ENCODE measurements at regions not wholly inside any gene's neighbourhood (a gene's known extent, or its start where the extent isn't known, plus 50 kb on each side); places are given as distances from the start of the nearest gene placed in this dataset.

DNA sequence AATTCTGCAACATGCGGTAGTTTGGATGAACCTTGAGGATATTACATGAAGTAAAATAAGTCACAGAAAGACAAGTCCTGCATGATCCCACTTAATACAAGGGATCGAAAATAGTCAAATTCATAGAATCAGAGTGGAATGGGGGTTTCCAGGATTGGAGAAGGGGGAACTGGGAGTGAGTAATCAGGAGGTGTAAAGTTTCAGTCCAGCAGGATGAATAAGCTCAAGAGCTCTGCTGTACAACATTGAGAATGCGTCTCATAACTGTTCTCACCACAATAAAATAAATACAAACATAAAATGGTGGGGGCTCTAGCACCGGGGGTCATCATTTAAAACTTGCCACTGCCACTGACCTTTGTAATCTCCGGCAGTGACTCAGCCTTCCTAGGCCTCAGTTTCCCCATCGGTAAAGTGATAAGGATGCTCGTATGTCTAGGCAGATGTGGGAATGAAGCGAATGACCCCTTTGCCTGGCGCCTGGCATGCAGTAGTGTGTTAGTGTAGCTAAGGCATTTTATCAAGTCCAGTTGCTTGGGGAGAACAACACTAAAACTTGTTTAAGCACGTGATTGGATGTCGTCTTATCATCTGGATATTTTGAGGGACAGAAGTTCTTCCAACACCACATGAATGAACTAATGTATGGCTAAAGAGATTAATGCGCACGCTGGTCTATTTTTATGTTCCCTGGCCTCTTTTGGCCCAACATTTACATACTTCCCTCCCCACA is 421.1 kb downstream of the QKI start:
- no peak for DNase-seq (ENCODE audit: low spot score)

DNA sequence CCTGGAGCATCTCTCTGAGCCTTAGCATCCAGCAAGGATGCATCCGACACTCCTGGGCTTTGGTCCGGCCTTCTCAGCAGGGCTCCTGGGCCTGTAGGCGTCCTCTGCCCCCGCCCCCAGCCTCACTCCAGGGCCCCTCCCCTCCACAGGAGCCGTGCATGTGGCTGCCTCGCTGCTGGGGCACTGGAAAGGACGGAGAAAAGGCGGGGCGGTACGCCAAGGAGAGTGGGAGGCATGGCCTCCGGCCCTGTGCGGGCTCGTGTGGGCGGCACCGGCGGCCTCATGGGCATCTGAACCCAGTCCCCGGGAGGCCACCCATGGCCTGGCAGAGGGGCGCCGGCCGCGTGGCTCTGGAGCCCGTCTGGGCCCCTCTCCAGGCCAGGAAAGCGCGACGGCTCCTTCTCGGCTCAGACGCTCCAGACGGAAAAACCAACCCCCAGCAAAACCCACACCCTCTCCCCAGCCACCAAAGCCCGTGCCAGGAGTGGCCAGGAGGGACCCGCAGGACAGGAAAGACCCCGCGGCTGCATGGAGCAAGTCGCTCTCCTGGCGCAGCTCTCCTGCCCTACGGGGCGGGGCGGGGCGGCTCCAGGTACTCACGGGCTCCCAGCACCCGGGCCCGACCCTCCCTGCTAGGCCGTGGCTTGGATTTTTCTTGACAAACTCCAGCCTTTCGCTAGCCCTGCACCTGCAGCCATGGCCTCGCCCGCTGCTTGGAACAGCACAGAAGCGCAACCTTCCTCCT is 419.9 kb downstream of the QKI start:
- no peak for DNase-seq (ENCODE audit: low spot score)

GRCh38 chr6:163831736-163832135 is 417.2 kb downstream of the QKI start:
- no peak for DNase-seq (ENCODE audit: low spot score)

DNA sequence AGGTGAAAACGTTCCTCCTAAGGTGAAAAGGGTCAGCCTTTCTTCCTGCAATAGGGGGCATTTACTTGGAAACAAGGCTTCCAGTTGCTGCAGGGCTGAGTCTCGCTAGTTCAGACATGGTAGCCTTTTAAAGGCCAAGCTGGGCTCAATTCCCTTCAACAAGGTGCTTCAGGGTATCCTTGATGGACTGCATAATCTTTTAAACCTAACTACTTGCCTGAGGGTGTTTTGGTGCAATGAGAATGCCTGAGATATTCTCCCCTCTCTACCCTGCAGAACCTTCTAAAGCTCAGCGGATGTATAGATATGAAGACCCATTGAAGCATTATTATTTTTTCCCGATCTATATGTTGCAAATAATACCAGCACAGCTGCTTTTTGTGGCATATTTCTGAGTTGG is 416.1 kb downstream of the QKI start:
- DNase-seq (ENCODE audit: low spot score) = no peak

GRCh38 chr6:163828038-163828795 is 413.7 kb downstream of the QKI start:
- DNase-seq (ENCODE audit: low spot score) = no peak

GRCh38 chr6:163827143-163827542 is 412.6 kb downstream of the QKI start:
- no peak for DNase-seq (ENCODE audit: low spot score)

GRCh38 chr6:163826629-163827028 is 412.1 kb downstream of the QKI start:
- no peak for DNase-seq (ENCODE audit: low spot score)

GRCh38 chr6:163825033-163825432 is 410.5 kb downstream of the QKI start:
- DNase-seq (ENCODE audit: low spot score) = no peak

- no peak for DNase-seq (ENCODE audit: low spot score)
Measured at GRCh38 chr6:163823577-163823976, 409.1 kb downstream of the QKI start.

DNA sequence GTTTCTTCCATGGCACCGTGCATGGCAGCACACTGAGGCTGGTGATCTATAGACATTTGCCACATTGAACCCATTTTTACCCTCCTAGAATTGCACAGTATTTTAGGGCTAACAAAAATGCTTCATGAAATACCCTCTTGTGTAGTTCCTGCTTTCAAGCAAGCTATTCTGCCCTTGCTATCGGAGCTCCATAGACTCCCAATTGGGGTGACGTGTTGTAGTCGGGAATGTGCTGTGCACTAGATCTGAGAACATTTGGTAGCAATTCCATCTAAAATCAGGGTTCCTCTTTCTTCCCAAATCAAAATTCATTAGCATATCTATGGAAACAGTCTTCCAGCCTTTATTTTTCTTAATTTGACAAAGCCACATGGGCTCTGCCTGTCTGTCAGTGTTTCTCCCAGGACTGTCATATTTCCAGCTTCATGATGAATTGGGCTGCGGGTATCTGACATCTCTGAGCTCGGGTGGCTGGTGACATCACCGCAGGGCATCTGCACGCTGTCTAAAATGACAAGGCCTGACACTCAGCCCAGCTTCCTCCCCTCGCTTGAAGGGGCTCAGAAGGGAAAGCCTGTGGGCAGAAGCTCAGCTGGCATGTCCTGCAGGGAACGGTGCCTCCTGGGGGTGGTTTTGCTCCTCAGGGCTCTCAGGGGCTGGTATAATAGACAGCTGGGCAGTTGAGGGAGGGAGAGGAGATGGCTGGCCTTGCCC is 406.4 kb downstream of the QKI start:
- DNase-seq (ENCODE audit: low spot score) = no peak

DNA sequence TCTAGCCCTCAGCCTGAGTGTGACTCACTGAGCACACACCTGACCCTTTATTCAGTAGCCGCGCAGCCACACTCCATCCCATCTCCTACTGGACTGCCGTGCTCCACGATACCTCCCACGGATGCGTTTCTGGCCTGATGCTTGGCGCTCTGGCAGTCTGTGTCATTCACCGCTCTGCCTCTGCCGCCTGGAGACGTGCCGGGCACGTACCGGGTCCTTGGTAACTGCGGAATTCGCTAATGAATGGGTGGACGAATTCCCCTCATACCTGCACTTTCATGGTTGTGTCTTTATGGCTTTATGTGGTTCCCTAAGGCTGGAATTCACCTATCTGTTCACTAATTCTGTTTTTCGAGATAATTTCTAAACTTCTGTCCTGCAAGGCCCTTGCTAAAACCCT is 405.7 kb downstream of the QKI start:
- DNase-seq (ENCODE audit: low spot score) = no peak

- no peak for DNase-seq (ENCODE audit: low spot score)
Measured at GRCh38 chr6:163818719-163819118, 404.2 kb downstream of the QKI start.

- no peak for DNase-seq (ENCODE audit: low spot score)
Measured at GRCh38 chr6:163816441-163816840, 401.9 kb downstream of the QKI start.

GRCh38 chr6:163815796-163816195 is 401.3 kb downstream of the QKI start:
- no peak for DNase-seq (ENCODE audit: low spot score)

GRCh38 chr6:163814494-163815364 is 400.2 kb downstream of the QKI start:
- peak; percentile 70 for DNase-seq (ENCODE audit: low spot score)

GRCh38 chr6:163813979-163814493 is 399.5 kb downstream of the QKI start:
- DNase-seq (ENCODE audit: low spot score) = no peak

GRCh38 chr6:163811317-163811716 is 396.8 kb downstream of the QKI start:
- DNase-seq (ENCODE audit: low spot score) = no peak

DNA sequence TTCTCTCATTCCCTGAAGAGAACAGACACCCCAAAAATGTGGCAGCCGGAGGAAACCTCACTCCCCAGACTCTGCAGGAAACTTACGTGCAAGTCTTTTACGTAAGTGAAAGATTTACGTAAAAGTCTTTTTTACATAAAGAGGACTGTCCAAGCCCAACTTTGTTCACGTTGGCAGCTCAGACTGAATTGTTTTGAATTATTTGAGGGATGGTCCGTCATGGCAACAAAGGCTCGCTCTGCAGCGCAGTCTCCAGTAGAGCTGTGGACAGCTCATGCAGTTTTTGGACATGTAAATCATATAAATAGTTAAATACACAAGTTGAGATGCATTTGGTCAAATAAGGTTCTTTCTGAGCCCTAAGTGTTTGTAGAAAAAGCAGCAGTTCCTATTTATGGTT is 394.8 kb downstream of the QKI start:
- DNase-seq (ENCODE audit: low spot score) = no peak

- no peak for DNase-seq (ENCODE audit: low spot score)
Measured at GRCh38 chr6:163808871-163809270, 394.4 kb downstream of the QKI start.

DNA sequence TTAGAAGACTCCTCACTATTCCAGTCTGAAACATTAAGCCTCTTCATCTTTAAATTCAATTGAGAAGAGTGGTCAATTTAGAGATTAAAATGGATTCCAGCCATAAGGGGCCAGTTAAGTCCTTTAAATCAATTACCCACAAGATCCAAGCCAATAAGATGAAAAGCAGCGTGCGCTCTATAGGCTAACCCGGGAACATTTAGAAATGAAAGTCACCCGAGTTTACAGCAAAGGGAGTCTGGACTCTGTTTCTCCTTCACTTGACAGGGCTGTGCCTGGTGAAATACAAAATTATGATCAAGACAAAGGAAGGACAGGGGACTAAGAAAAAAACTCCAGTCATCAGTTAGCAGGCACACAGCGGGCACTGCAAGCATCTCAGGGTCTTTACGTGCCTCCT is 393.7 kb downstream of the QKI start:
- DNase-seq (ENCODE audit: low spot score) = no peak

Measured in COLO829 (cell line).